ENCODE measurements at regions not wholly inside any gene's neighbourhood (a gene's known extent, or its start where the extent isn't known, plus 50 kb on each side); places are given as distances from the start of the nearest gene placed in this dataset.
A peak's percentile ranks its signal among the peaks of the same experiment; 100 is the strongest.

- TF ChIP-seq CTCF (IDR thresholded peaks at IDR 0.05; ENCODE audit: extremely low read depth, low read depth, low read length): no peak
- H3K27me3 ChIP-seq (ENCODE audit: insufficient read depth, low read length): no peaks in the 10 kb centered on the region
- no peaks in the 10 kb centered on the region for H3K9me3 ChIP-seq (ENCODE audit: low read depth, low read length)
- H3K4me1 ChIP-seq (ENCODE audit: insufficient read depth, low read length): no peaks in the 10 kb centered on the region
- H3K4me2 ChIP-seq (ENCODE audit: insufficient read depth, low read length): no peak overlapping the region
- peak; percentile 14 for DNase-seq (ENCODE audit: insufficient read length, low spot score, missing footprints)
- H2AFZ ChIP-seq (ENCODE audit: low read length): no peak overlapping the region
- no peaks in the 10 kb centered on the region for H4K20me1 ChIP-seq (ENCODE audit: insufficient read depth, low read length)
- no peak overlapping the region for H3K27ac ChIP-seq (ENCODE audit: low read depth, low read length)
- H3K79me2 ChIP-seq (ENCODE audit: insufficient read depth, low read length): no peaks in the 10 kb centered on the region
- H3K4me3 ChIP-seq (ENCODE audit: insufficient read depth, low read length): no peak overlapping the region
- H3K36me3 ChIP-seq (ENCODE audit: insufficient read depth, low read length): no peaks in the 10 kb centered on the region
Measured at GRCh38 chr4:112776535-112776934, 139.6 kb downstream of the LARP7 start.

GRCh38 chr4:112778520-112778919 is 141.6 kb downstream of the LARP7 start:
- H3K9me3 ChIP-seq (ENCODE audit: low read depth, low read length): no peaks in the 10 kb centered on the region
- H4K20me1 ChIP-seq (ENCODE audit: insufficient read depth, low read length): no peaks in the 10 kb centered on the region
- no peak for TF ChIP-seq CTCF (IDR thresholded peaks at IDR 0.05; ENCODE audit: extremely low read depth, low read depth, low read length)
- H3K36me3 ChIP-seq (ENCODE audit: insufficient read depth, low read length): no peaks in the 10 kb centered on the region
- H3K4me3 ChIP-seq (ENCODE audit: insufficient read depth, low read length): no peak overlapping the region
- no peaks in the 10 kb centered on the region for H3K27me3 ChIP-seq (ENCODE audit: insufficient read depth, low read length)
- H3K4me2 ChIP-seq (ENCODE audit: insufficient read depth, low read length): no peak overlapping the region
- DNase-seq (ENCODE audit: insufficient read length, low spot score, missing footprints): no peak
- no peak overlapping the region for H3K27ac ChIP-seq (ENCODE audit: low read depth, low read length)
- no peaks in the 10 kb centered on the region for H3K79me2 ChIP-seq (ENCODE audit: insufficient read depth, low read length)
- H2AFZ ChIP-seq (ENCODE audit: low read length): no peak overlapping the region
- H3K4me1 ChIP-seq (ENCODE audit: insufficient read depth, low read length): no peaks in the 10 kb centered on the region

DNA sequence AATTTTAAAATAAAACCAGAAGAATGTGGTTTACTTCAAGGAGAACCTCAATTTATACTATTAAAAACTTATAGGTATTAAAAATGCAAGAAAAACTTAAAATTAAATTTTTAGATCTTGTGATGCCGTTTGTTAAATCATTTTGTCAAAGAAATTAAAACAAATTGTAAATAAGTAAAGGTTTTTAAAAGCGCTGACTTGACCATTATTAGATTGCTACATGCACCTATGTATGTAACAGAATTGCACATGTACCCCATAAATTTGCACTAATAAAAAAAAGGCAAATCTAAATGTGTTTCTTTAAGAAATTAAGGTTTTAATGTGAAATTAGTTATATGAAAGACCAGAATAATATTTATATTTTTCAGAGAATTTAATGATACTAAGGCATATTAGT is 156.1 kb downstream of the LARP7 start:
- no peaks in the 10 kb centered on the region for H3K79me2 ChIP-seq (ENCODE audit: insufficient read depth, low read length)
- H3K36me3 ChIP-seq (ENCODE audit: insufficient read depth, low read length): no peaks in the 10 kb centered on the region
- no peaks in the 10 kb centered on the region for H3K9me3 ChIP-seq (ENCODE audit: low read depth, low read length)
- H4K20me1 ChIP-seq (ENCODE audit: insufficient read depth, low read length): no peaks in the 10 kb centered on the region
- H3K27ac ChIP-seq (ENCODE audit: low read depth, low read length): no peak overlapping the region
- H3K4me1 ChIP-seq (ENCODE audit: insufficient read depth, low read length): no peaks in the 10 kb centered on the region
- H3K4me3 ChIP-seq (ENCODE audit: insufficient read depth, low read length): no peak overlapping the region
- H2AFZ ChIP-seq (ENCODE audit: low read length): no peak overlapping the region
- no peak for TF ChIP-seq CTCF (IDR thresholded peaks at IDR 0.05; ENCODE audit: extremely low read depth, low read depth, low read length)
- H3K27me3 ChIP-seq (ENCODE audit: insufficient read depth, low read length): peaks cover 7% of the 10 kb centered on the region
- DNase-seq (ENCODE audit: insufficient read length, low spot score, missing footprints): peak; percentile 27
- H3K4me2 ChIP-seq (ENCODE audit: insufficient read depth, low read length): no peak overlapping the region

DNA sequence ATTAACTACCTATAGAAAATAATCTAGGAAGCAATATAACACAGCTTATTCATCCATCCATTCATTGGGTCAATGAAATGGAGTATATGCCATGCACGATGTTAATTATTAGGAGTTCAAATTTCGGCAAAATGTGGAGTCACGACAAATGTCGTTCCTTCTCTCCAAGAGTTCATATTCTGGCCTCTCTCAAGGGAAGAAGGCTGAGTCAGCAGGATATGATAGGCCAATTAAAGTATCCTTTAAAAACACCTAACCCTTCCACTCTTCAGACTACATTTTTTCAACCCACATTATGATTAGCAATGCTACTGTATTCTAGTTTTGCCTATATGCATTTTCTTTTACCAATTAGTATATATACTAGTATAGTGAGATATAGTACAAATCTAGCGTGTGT is 163.1 kb downstream of the LARP7 start:
- Histone ChIP-seq H3K79me2 (ENCODE audit: insufficient read depth, low read length) (no peaks in the 10 kb centered on the region), H3K4me3 (ENCODE audit: insufficient read depth, low read length) (no peak overlapping the region), H2AFZ (ENCODE audit: low read length) (no peak overlapping the region), H3K4me1 (ENCODE audit: insufficient read depth, low read length) (no peaks in the 10 kb centered on the region), H3K4me2 (ENCODE audit: insufficient read depth, low read length) (no peak overlapping the region), H3K27me3 (ENCODE audit: insufficient read depth, low read length) (no peaks in the 10 kb centered on the region), H3K9me3 (ENCODE audit: low read depth, low read length) (no peaks in the 10 kb centered on the region), H4K20me1 (ENCODE audit: insufficient read depth, low read length) (no peaks in the 10 kb centered on the region), H3K27ac (ENCODE audit: low read depth, low read length) (no peak overlapping the region), H3K36me3 (ENCODE audit: insufficient read depth, low read length) (no peaks in the 10 kb centered on the region)
- no peak for TF ChIP-seq CTCF (IDR thresholded peaks at IDR 0.05; ENCODE audit: extremely low read depth, low read depth, low read length)
- DNase-seq (ENCODE audit: insufficient read length, low spot score, missing footprints): no peak
